ENCODE measurements at regions not wholly inside any gene's neighbourhood (a gene's known extent, or its start where the extent isn't known, plus 50 kb on each side); places are given as distances from the start of the nearest gene placed in this dataset.

GRCh38 chr13:33629605-33630360, 188.2 kb upstream of the RFC3 start:
- H3K4me1 ChIP-seq (ENCODE audit: control insufficient read depth, insufficient read depth, low read length): no peaks in the 10 kb centered on the region
- H3K9me3 ChIP-seq (ENCODE audit: control insufficient read depth, insufficient read depth, low read depth, low read length): no peaks in the 10 kb centered on the region
- POLR2A ChIA-PET: no interaction called here
- no peaks in the 10 kb centered on the region for H3K36me3 ChIP-seq (ENCODE audit: control insufficient read depth, insufficient read depth, low read length)
- in situ Hi-C loops (cut with HindIII; ENCODE audit: low pct_unique_long_range_greater_than_20kb, low sequenced_read_pairs): no loop called here
- H3K27me3 ChIP-seq (ENCODE audit: control insufficient read depth, insufficient read depth, low read length): no peaks in the 10 kb centered on the region
- intact Hi-C loops (cut with micrococcal nuclease; ENCODE audit: unreplicated experiment): no loop called here
- no peak overlapping the region for H3K4me3 ChIP-seq (ENCODE audit: low read depth in 2 of 2, low read length in 2 of 2)
- no peak for ATAC-seq
- CTCF ChIA-PET: no interaction called here
- TF ChIP-seq REST (IDR thresholded peaks at IDR 0.05; ENCODE audit: insufficient read depth in 1 of 2, low read depth in 2 of 2, low read length in 1 of 2): no peak
- no peak for TF ChIP-seq SIN3A (IDR thresholded peaks at IDR 0.05; ENCODE audit: borderline replicate concordance, insufficient read depth, low read depth, low read length)
- TF ChIP-seq TCF7L2 (IDR thresholded peaks at IDR 0.05; ENCODE audit: low read depth, low read length): no peak
- no peak for TF ChIP-seq POLR2AphosphoS5 (IDR thresholded peaks at IDR 0.05; ENCODE audit: low read depth, low read length)
- no peak for TF ChIP-seq CTCF (IDR thresholded peaks at IDR 0.05)
- DNase-seq (ENCODE audit: low read depth, low spot score): no peak
- BruUV-seq (replicated peaks): no TSS peak
- no peak overlapping the region for H3K27ac ChIP-seq (ENCODE audit: low read length)

- ChIA-PET POLR2A (no interaction called here), CTCF (no interaction called here)
- in situ Hi-C loops (cut with HindIII; ENCODE audit: low pct_unique_long_range_greater_than_20kb, low sequenced_read_pairs): no loop called here
- Histone ChIP-seq H3K27me3 (ENCODE audit: control insufficient read depth, insufficient read depth, low read length) (no peaks in the 10 kb centered on the region), H3K4me1 (ENCODE audit: control insufficient read depth, insufficient read depth, low read length) (no peaks in the 10 kb centered on the region), H3K36me3 (ENCODE audit: control insufficient read depth, insufficient read depth, low read length) (no peaks in the 10 kb centered on the region), H3K27ac (ENCODE audit: low read length) (no peak overlapping the region), H3K4me3 (ENCODE audit: low read depth in 2 of 2, low read length in 2 of 2) (no peak overlapping the region), H3K9me3 (ENCODE audit: control insufficient read depth, insufficient read depth, low read depth, low read length) (no peaks in the 10 kb centered on the region)
- intact Hi-C loops (cut with micrococcal nuclease; ENCODE audit: unreplicated experiment): no loop called here
- BruUV-seq (replicated peaks): no TSS peak
- no peak for DNase-seq (ENCODE audit: low read depth, low spot score)
- ATAC-seq: no peak
- TF ChIP-seq SIN3A (IDR thresholded peaks at IDR 0.05; ENCODE audit: borderline replicate concordance, insufficient read depth, low read depth, low read length) (no peak), POLR2AphosphoS5 (IDR thresholded peaks at IDR 0.05; ENCODE audit: low read depth, low read length) (no peak)
These were observed 184.0 kb upstream of the RFC3 start for GRCh38 chr13:33633701-33634545.

All from Panc1 (cell line).